Neural cell (in vitro differentiated cells): ENCODE measurements at regions not wholly inside any gene's neighbourhood (a gene's known extent, or its start where the extent isn't known, plus 50 kb on each side); places are given as distances from the start of the nearest gene placed in this dataset.

Source experiments
- small RNA-seq, 3 experiments: library from RNA; depleted of rRNA; stranded (forward); fragments of <200 nt; gene quantifications; one replicate each; pipeline ENCODE3, GENCODE V24; 2012

Small RNA genes in the stretch of these regions (small RNA-seq; reads per million reads assigned to genes)
- gene AC004486.1 (0 reads per million in 3 experiments), gene MIR4494 (0 reads per million in 3 experiments), gene RF00264 (0 to 0.08 (median 0.03) reads per million in 3 experiments)
